ENCODE measurements at regions not wholly inside any gene's neighbourhood (a gene's known extent, or its start where the extent isn't known, plus 50 kb on each side); places are given as distances from the start of the nearest gene placed in this dataset.
"Not testable (repeated sequence)": the region's sequence is repeated elsewhere in the genome, so short reads cannot be mapped to it uniquely, and the experiment has no call there.

- ATAC-seq (no peak), DNase-seq (no peak)
- Mint-ChIP-seq H3K4me3 (no peak overlapping the region), H3K36me3 (no peaks in the 10 kb centered on the region), H3K27ac (no peak overlapping the region), H3K27me3 (ENCODE audit: low read depth in 2 of 2) (no peaks in the 10 kb centered on the region), H3K9me3 (peaks cover 0 to 2% of the 10 kb centered on the region in 2 donors), H3K4me1 (no peaks in the 10 kb centered on the region)
- Histone ChIP-seq H3K27me3 (ENCODE audit: control insufficient read depth, insufficient read depth, low read length) (no peaks in the 10 kb centered on the region), H3K4me1 (ENCODE audit: control insufficient read depth, insufficient read depth, low read length) (no peaks in the 10 kb centered on the region), H3K4me3 (ENCODE audit: low read length) (no peak overlapping the region), H3K27ac (ENCODE audit: low read length) (no peak overlapping the region), H3K36me3 (ENCODE audit: control insufficient read depth, insufficient read depth, low read length) (no peaks in the 10 kb centered on the region), H3K9me3 (ENCODE audit: control insufficient read depth, insufficient read depth, low read length) (no peaks in the 10 kb centered on the region)
- WGBS (ENCODE audit: insufficient coverage): 90% methylated on average over 2 of the region's 4 CpGs
- intact Hi-C loops (cut with micrococcal nuclease): no loop called here
- TF ChIP-seq, protein P1, sequence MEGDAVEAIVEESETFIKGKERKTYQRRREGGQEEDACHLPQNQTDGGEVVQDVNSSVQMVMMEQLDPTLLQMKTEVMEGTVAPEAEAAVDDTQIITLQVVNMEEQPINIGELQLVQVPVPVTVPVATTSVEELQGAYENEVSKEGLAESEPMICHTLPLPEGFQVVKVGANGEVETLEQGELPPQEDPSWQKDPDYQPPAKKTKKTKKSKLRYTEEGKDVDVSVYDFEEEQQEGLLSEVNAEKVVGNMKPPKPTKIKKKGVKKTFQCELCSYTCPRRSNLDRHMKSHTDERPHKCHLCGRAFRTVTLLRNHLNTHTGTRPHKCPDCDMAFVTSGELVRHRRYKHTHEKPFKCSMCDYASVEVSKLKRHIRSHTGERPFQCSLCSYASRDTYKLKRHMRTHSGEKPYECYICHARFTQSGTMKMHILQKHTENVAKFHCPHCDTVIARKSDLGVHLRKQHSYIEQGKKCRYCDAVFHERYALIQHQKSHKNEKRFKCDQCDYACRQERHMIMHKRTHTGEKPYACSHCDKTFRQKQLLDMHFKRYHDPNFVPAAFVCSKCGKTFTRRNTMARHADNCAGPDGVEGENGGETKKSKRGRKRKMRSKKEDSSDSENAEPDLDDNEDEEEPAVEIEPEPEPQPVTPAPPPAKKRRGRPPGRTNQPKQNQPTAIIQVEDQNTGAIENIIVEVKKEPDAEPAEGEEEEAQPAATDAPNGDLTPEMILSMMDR (IDR thresholded peaks at IDR 0.05): no peak
Observed at GRCh38 chr4:81304871-81305270, 89.8 kb upstream of the PRKG2 start.

- ATAC-seq; H3K27me3 Mint-ChIP-seq (ENCODE audit: low read depth in 2 of 2); H3K4me3 Mint-ChIP-seq; H3K9me3 Mint-ChIP-seq; intact Hi-C loops (cut with micrococcal nuclease); H3K4me1 ChIP-seq (ENCODE audit: control insufficient read depth, insufficient read depth, low read length); H3K27ac Mint-ChIP-seq; H3K36me3 ChIP-seq (ENCODE audit: control insufficient read depth, insufficient read depth, low read length); H3K27me3 ChIP-seq (ENCODE audit: control insufficient read depth, insufficient read depth, low read length); H3K27ac ChIP-seq (ENCODE audit: low read length); H3K9me3 ChIP-seq (ENCODE audit: control insufficient read depth, insufficient read depth, low read length); H3K36me3 Mint-ChIP-seq; H3K4me3 ChIP-seq (ENCODE audit: low read length); DNase-seq; H3K4me1 Mint-ChIP-seq: not testable (repeated sequence)
- 93% methylated on average over 4 of the region's 4 CpGs for WGBS (ENCODE audit: insufficient coverage)
Observed at GRCh38 chr4:81300352-81300751, 85.3 kb upstream of the PRKG2 start.

DNA sequence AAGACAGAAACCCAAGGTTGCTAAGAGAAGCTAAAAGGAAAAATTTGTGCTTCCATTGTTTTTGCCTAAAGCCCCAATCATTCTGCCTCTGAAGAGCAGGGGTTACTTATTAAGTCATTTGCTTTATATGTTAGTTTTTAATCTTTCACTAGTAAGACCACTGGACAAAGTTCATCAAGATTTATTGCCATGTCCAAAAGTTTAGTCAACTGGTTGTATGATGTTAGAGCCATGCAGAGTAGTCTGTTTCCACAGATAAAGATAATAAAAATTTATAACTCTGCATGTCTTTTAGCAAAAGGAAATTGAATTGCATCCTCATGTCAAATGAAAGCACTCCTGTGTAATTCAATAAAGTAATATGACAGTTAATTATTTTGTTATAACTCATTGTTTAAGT lies 75.8 kb upstream of the PRKG2 start:
- H3K36me3 ChIP-seq (ENCODE audit: control insufficient read depth, insufficient read depth, low read length): no peaks in the 10 kb centered on the region
- H3K9me3 Mint-ChIP-seq: no peaks in the 10 kb centered on the region
- no peaks in the 10 kb centered on the region for H3K4me1 Mint-ChIP-seq
- H3K4me1 ChIP-seq (ENCODE audit: control insufficient read depth, insufficient read depth, low read length): no peaks in the 10 kb centered on the region
- DNase-seq (no peak), ATAC-seq (no peak)
- no peak overlapping the region for H3K27ac ChIP-seq (ENCODE audit: low read length)
- intact Hi-C loops (cut with micrococcal nuclease): no loop called here
- no peaks in the 10 kb centered on the region for H3K36me3 Mint-ChIP-seq
- H3K27ac Mint-ChIP-seq: no peak overlapping the region
- TF ChIP-seq, protein P1 (IDR thresholded peaks at IDR 0.05): no peak
- H3K4me3 Mint-ChIP-seq: no peak overlapping the region
- no peak overlapping the region for H3K4me3 ChIP-seq (ENCODE audit: low read length)
- no peaks in the 10 kb centered on the region for H3K9me3 ChIP-seq (ENCODE audit: control insufficient read depth, insufficient read depth, low read length)
- no peaks in the 10 kb centered on the region for H3K27me3 ChIP-seq (ENCODE audit: control insufficient read depth, insufficient read depth, low read length)
- no peaks in the 10 kb centered on the region for H3K27me3 Mint-ChIP-seq (ENCODE audit: low read depth in 2 of 2)

GRCh38 chr4:81287101-81287500 lies 72.1 kb upstream of the PRKG2 start:
- no peak for ATAC-seq
- DNase-seq: no peak
- Mint-ChIP-seq H3K36me3 (no peaks in the 10 kb centered on the region), H3K4me1 (no peaks in the 10 kb centered on the region), H3K27me3 (ENCODE audit: low read depth in 2 of 2) (no peaks in the 10 kb centered on the region), H3K27ac (no peak overlapping the region), H3K9me3 (peaks cover 0 to 2% of the 10 kb centered on the region in 2 donors), H3K4me3 (no peak overlapping the region)
- intact Hi-C loops (cut with micrococcal nuclease): no loop called here
- no peak overlapping the region for H3K4me3 ChIP-seq (ENCODE audit: low read length)
- no peaks in the 10 kb centered on the region for H3K27me3 ChIP-seq (ENCODE audit: control insufficient read depth, insufficient read depth, low read length)
- no peaks in the 10 kb centered on the region for H3K36me3 ChIP-seq (ENCODE audit: control insufficient read depth, insufficient read depth, low read length)
- H3K4me1 ChIP-seq (ENCODE audit: control insufficient read depth, insufficient read depth, low read length): no peaks in the 10 kb centered on the region
- no peaks in the 10 kb centered on the region for H3K9me3 ChIP-seq (ENCODE audit: control insufficient read depth, insufficient read depth, low read length)
- no peak overlapping the region for H3K27ac ChIP-seq (ENCODE audit: low read length)
- TF ChIP-seq, protein P1 (IDR thresholded peaks at IDR 0.05): no peak

Data from natural killer cell (primary cell).